ENCODE measurements at regions not wholly inside any gene's neighbourhood (a gene's known extent, or its start where the extent isn't known, plus 50 kb on each side); places are given as distances from the start of the nearest gene placed in this dataset.

- TF ChIP-seq EZH2 (IDR thresholded peaks at IDR 0.05) (no peak), RAD21 (IDR thresholded peaks at IDR 0.05; ENCODE audit: low read depth) (no peak), TCF7L2 (IDR thresholded peaks at IDR 0.05; ENCODE audit: borderline replicate concordance, extremely low read depth, insufficient read depth, insufficient read length) (peak; percentile 80), POLR2AphosphoS5 (IDR thresholded peaks at IDR 0.05; ENCODE audit: low read depth, low read length) (no peak)
- TF ChIP-seq, protein P1, sequence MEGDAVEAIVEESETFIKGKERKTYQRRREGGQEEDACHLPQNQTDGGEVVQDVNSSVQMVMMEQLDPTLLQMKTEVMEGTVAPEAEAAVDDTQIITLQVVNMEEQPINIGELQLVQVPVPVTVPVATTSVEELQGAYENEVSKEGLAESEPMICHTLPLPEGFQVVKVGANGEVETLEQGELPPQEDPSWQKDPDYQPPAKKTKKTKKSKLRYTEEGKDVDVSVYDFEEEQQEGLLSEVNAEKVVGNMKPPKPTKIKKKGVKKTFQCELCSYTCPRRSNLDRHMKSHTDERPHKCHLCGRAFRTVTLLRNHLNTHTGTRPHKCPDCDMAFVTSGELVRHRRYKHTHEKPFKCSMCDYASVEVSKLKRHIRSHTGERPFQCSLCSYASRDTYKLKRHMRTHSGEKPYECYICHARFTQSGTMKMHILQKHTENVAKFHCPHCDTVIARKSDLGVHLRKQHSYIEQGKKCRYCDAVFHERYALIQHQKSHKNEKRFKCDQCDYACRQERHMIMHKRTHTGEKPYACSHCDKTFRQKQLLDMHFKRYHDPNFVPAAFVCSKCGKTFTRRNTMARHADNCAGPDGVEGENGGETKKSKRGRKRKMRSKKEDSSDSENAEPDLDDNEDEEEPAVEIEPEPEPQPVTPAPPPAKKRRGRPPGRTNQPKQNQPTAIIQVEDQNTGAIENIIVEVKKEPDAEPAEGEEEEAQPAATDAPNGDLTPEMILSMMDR (IDR thresholded peaks at IDR 0.05 in 2 of 3, conservative IDR thresholded peaks at IDR 0.05 in 1 of 3; ENCODE audit: borderline replicate concordance in 1 of 3, insufficient read depth in 1 of 3, low read depth in 2 of 3, low read length in 2 of 3) = no peak
Measured at GRCh38 chr11:38169286-38169685, 1571.2 kb upstream of the RAG2 start.
